ENCODE measurements at regions not wholly inside any gene's neighbourhood (a gene's known extent, or its start where the extent isn't known, plus 50 kb on each side); places are given as distances from the start of the nearest gene placed in this dataset.

GRCh38 chr6:14518515-14519217 lies 401.1 kb downstream of the CD83 start:
- TF ChIP-seq POLR2AphosphoS5 (IDR thresholded peaks at IDR 0.05; ENCODE audit: low read depth, low read length), result no peak
- no peak for TF ChIP-seq TAF1 (IDR thresholded peaks at IDR 0.05; ENCODE audit: borderline replicate concordance, insufficient read depth, low read length)
- TF ChIP-seq FOXP2 (optimal IDR thresholded peaks at IDR 0.05; ENCODE audit: borderline replicate concordance, extremely low read depth, extremely low read length, insufficient read depth), result no peak
- TF ChIP-seq REST (IDR thresholded peaks at IDR 0.05; ENCODE audit: insufficient read depth in 1 of 2, low read depth in 2 of 2, low read length in 2 of 2), result no peak
- TF ChIP-seq SIN3A (IDR thresholded peaks at IDR 0.05; ENCODE audit: borderline replicate concordance, insufficient read depth, low read length), result no peak
